Esophagus squamous epithelium (tissue), 4 donors: ENCODE measurements at regions not wholly inside any gene's neighbourhood (a gene's known extent, or its start where the extent isn't known, plus 50 kb on each side); places are given as distances from the start of the nearest gene placed in this dataset.

ENCODE experiments used
- CTCF ChIP-seq, 6 experiments: fragments of 450-650 bp in 4 of 6; fragments of 200-600 bp in 2 of 6; sonication (generic) in 2 of 6; IDR thresholded peaks; one replicate each; pipeline ENCODE4 v1.5.1; 2016 to 2019; ENCODE audit warnings: antibody characterized with exemption in 6 of 6, mild to moderate bottlenecking in 4 of 6, moderate library complexity in 4 of 6
- POLR2A ChIP-seq, 4 donors: fragments of 450-650 bp; IDR thresholded peaks; one replicate each; pipeline ENCODE4 v1.6.1; 2017; ENCODE audit warnings: antibody characterized with exemption in 4 of 4, mild to moderate bottlenecking in 4 of 4, moderate library complexity in 3 of 4

GRCh38 chr5:160935776-160936175 lies 83.8 kb upstream of the ATP10B start:
- TF ChIP-seq CTCF (IDR thresholded peaks at IDR 0.05) = no peak
- no peak for TF ChIP-seq POLR2A (IDR thresholded peaks at IDR 0.05)
